Activated CD4-positive, alpha-beta T cell treated with anti-CD3 and anti-CD28 coated beads, Interleukin-2, amount 50 U/mL, for 24 hours (primary cell): ENCODE measurements at regions not wholly inside any gene's neighbourhood (a gene's known extent, or its start where the extent isn't known, plus 50 kb on each side); places are given as distances from the start of the nearest gene placed in this dataset.

Experiments
- DNase-seq, 2 donors: peaks; one replicate each; pipeline ENCODE4 v3.0.0-alpha.2; 2020; ENCODE audit warnings: low read depth in 1 of 2, low spot score in 1 of 2

- no peak for DNase-seq
Measured at GRCh38 chr4:14023896-14024295, 396.4 kb upstream of the BOD1L1 start.

- no peak for DNase-seq
Measured at GRCh38 chr4:14025111-14025510, 397.6 kb upstream of the BOD1L1 start.

GRCh38 chr4:14025891-14026290 lies 398.4 kb upstream of the BOD1L1 start:
- DNase-seq, result no peak

- no peak for DNase-seq
Measured at GRCh38 chr4:14028862-14029261, 401.3 kb upstream of the BOD1L1 start.

GRCh38 chr4:14035076-14035475 lies 407.6 kb upstream of the BOD1L1 start:
- DNase-seq, result no peak

GRCh38 chr4:14043203-14043602 lies 415.7 kb upstream of the BOD1L1 start:
- DNase-seq, result no peak

- DNase-seq, result no peak
Measured at GRCh38 chr4:14046642-14047041, 419.1 kb upstream of the BOD1L1 start.

GRCh38 chr4:14047840-14048239 lies 420.3 kb upstream of the BOD1L1 start:
- DNase-seq, result no peak

GRCh38 chr4:14049946-14050345 lies 422.4 kb upstream of the BOD1L1 start:
- DNase-seq, result no peak

- DNase-seq, result no peak
Measured at GRCh38 chr4:14053291-14053690, 425.8 kb upstream of the BOD1L1 start.

GRCh38 chr4:14054391-14054790 lies 426.9 kb upstream of the BOD1L1 start:
- no peak for DNase-seq

GRCh38 chr4:14059006-14059405 lies 431.5 kb upstream of the BOD1L1 start:
- no peak for DNase-seq

- DNase-seq, result no peak
Measured at GRCh38 chr4:14064984-14065383, 437.5 kb upstream of the BOD1L1 start.

- no peak for DNase-seq
Measured at GRCh38 chr4:14065406-14065805, 437.9 kb upstream of the BOD1L1 start.

- DNase-seq, result no peak
Measured at GRCh38 chr4:14066979-14067378, 439.5 kb upstream of the BOD1L1 start.

- no peak for DNase-seq
Measured at GRCh38 chr4:14069886-14070285, 442.4 kb upstream of the BOD1L1 start.

- DNase-seq, result no peak
Measured at GRCh38 chr4:14070289-14070880, 442.9 kb upstream of the BOD1L1 start.

- DNase-seq, result no peak
Measured at GRCh38 chr4:14072506-14072905, 445.0 kb upstream of the BOD1L1 start.

GRCh38 chr4:14076776-14077175 lies 449.3 kb upstream of the BOD1L1 start:
- no peak for DNase-seq

- no peak for DNase-seq
Measured at GRCh38 chr4:14078326-14078725, 450.8 kb upstream of the BOD1L1 start.

- DNase-seq, result no peak
Measured at GRCh38 chr4:14079601-14080000, 452.1 kb upstream of the BOD1L1 start.

- no peak for DNase-seq
Measured at GRCh38 chr4:14083150-14083549, 455.6 kb upstream of the BOD1L1 start.

- DNase-seq, result no peak
Measured at GRCh38 chr4:14084598-14084997, 457.1 kb upstream of the BOD1L1 start.

GRCh38 chr4:14087459-14087858 lies 459.9 kb upstream of the BOD1L1 start:
- DNase-seq, result no peak
